ENCODE measurements at regions not wholly inside any gene's neighbourhood (a gene's known extent, or its start where the extent isn't known, plus 50 kb on each side); places are given as distances from the start of the nearest gene placed in this dataset.

DNA sequence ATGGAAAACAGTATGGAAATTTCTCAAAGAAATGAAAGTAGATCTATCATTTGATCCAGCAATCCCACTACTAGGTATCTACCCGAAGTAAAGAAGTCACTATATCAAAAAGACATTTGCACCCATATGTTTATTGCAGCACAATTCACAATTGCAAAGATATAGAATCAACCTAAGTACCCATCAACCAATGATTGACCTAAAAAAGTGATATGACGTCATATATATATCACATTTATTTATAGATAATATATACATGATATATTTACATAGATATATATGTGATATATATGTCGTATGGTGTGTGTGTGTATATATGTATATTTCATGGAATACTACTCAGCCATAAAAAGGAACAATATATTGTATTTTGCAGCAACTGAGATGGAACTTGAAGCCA is 188.3 kb upstream of the ARHGAP42 start:
- TF ChIP-seq, protein P1, sequence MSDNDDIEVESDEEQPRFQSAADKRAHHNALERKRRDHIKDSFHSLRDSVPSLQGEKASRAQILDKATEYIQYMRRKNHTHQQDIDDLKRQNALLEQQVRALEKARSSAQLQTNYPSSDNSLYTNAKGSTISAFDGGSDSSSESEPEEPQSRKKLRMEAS (IDR thresholded peaks at IDR 0.05), result no peak
- TF ChIP-seq, protein P2, sequence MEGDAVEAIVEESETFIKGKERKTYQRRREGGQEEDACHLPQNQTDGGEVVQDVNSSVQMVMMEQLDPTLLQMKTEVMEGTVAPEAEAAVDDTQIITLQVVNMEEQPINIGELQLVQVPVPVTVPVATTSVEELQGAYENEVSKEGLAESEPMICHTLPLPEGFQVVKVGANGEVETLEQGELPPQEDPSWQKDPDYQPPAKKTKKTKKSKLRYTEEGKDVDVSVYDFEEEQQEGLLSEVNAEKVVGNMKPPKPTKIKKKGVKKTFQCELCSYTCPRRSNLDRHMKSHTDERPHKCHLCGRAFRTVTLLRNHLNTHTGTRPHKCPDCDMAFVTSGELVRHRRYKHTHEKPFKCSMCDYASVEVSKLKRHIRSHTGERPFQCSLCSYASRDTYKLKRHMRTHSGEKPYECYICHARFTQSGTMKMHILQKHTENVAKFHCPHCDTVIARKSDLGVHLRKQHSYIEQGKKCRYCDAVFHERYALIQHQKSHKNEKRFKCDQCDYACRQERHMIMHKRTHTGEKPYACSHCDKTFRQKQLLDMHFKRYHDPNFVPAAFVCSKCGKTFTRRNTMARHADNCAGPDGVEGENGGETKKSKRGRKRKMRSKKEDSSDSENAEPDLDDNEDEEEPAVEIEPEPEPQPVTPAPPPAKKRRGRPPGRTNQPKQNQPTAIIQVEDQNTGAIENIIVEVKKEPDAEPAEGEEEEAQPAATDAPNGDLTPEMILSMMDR (IDR thresholded peaks at IDR 0.05; ENCODE audit: control extremely low read depth in 1 of 3, insufficient read depth in 1 of 3, low read depth in 1 of 3, low read length in 3 of 3), result no peak
- TF ChIP-seq CEBPB (IDR thresholded peaks at IDR 0.05; ENCODE audit: low read depth, low read length) (no peak), ZNF274 (IDR thresholded peaks at IDR 0.05; ENCODE audit: borderline replicate concordance, extremely low read depth, low read length) (no peak), NANOG (IDR thresholded peaks at IDR 0.05; ENCODE audit: insufficient read depth, low read depth, low read length, poor library complexity, severe bottlenecking) (no peak), MAFK (IDR thresholded peaks at IDR 0.05; ENCODE audit: low read depth, low read length) (no peak), NRF1 (IDR thresholded peaks at IDR 0.05; ENCODE audit: low read depth, low read length) (no peak), RXRA (IDR thresholded peaks at IDR 0.05; ENCODE audit: insufficient read depth, low read depth, low read length) (no peak), TCF12 (IDR thresholded peaks at IDR 0.05; ENCODE audit: low read depth, low read length) (no peak), POLR2AphosphoS5 (IDR thresholded peaks at IDR 0.05; ENCODE audit: low read depth, low read length) (no peak), KDM1A (IDR thresholded peaks at IDR 0.05; ENCODE audit: borderline replicate concordance, low read length) (no peak), GABPA (IDR thresholded peaks at IDR 0.05; ENCODE audit: borderline replicate concordance, insufficient read depth, low read length) (no peak), EP300 (IDR thresholded peaks at IDR 0.05; ENCODE audit: borderline replicate concordance in 1 of 2, low read depth in 2 of 2, low read length in 2 of 2) (no peak), TEAD4 (IDR thresholded peaks at IDR 0.05; ENCODE audit: low read depth, low read length) (no peak)
